Stomach (tissue), 4 donors: ENCODE measurements at regions not wholly inside any gene's neighbourhood (a gene's known extent, or its start where the extent isn't known, plus 50 kb on each side); places are given as distances from the start of the nearest gene placed in this dataset.

ENCODE experiments used
- CTCF ChIP-seq, 7 experiments: fragments of 450-650 bp in 4 of 7; fragments of 200-600 bp in 3 of 7; sonication (generic) in 3 of 7; IDR thresholded peaks; one replicate each; pipeline ENCODE4 v1.5.1; 2016 to 2019; ENCODE audit warnings: antibody characterized with exemption in 7 of 7, control low read depth in 2 of 7, mild to moderate bottlenecking in 1 of 7
- POLR2A ChIP-seq, 4 donors: fragments of 450-650 bp; IDR thresholded peaks; one replicate each; pipeline ENCODE4 v1.6.1; 2016; ENCODE audit warnings: antibody characterized with exemption in 4 of 4, control low read depth in 2 of 4, mild to moderate bottlenecking in 1 of 4, moderate library complexity in 1 of 4
- POLR2AphosphoS5 ChIP-seq, 3 donors: sonication (generic); formaldehyde crosslinking; IDR thresholded peaks; one replicate each; pipeline ENCODE4 v1.6.1; 2016; ENCODE audit warnings: antibody characterized with exemption in 3 of 3

DNA sequence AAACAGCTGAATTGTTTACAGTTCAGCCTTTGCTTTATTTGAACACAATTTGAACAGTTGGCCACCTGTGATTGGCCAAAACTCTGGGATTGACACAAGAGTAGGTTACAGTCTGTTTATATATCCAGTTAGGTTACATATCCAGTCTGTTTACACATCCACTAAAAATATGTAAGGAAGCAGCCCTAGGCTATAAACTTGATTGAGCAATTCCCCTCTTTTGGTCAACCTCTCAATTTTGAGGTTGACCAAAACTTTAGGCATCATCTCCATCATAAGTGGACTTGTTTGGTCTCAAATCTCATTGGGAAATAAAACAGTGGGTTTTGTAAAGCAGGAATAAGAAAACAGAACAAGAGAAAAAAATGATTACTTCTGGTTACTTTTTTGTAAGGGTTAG, 190.8 kb downstream of the SPATA18 start:
- no peak for TF ChIP-seq CTCF (IDR thresholded peaks at IDR 0.05)
- TF ChIP-seq POLR2AphosphoS5 (IDR thresholded peaks at IDR 0.05), result no peak
- TF ChIP-seq POLR2A (IDR thresholded peaks at IDR 0.05), result no peak
